ENCODE measurements at regions not wholly inside any gene's neighbourhood (a gene's known extent, or its start where the extent isn't known, plus 50 kb on each side); places are given as distances from the start of the nearest gene placed in this dataset.

GRCh38 chr5:8581047-8581446 lies 712.1 kb downstream of the MTRR start:
- no TSS peak for BruUV-seq (replicated peaks)
- Mint-ChIP-seq H3K4me3 (ENCODE audit: low read depth, unreplicated experiment) (no peak overlapping the region), H3K36me3 (ENCODE audit: insufficient read depth, unreplicated experiment) (no peaks in the 10 kb centered on the region), H3K4me1 (ENCODE audit: low read depth, unreplicated experiment) (no peaks in the 10 kb centered on the region), H3K27ac (ENCODE audit: unreplicated experiment) (no peak overlapping the region), H3K9me3 (ENCODE audit: low read depth, unreplicated experiment) (peaks cover 11% of the 10 kb centered on the region), H3K27me3 (ENCODE audit: unreplicated experiment) (no peaks in the 10 kb centered on the region)
- TF ChIP-seq, protein P1, sequence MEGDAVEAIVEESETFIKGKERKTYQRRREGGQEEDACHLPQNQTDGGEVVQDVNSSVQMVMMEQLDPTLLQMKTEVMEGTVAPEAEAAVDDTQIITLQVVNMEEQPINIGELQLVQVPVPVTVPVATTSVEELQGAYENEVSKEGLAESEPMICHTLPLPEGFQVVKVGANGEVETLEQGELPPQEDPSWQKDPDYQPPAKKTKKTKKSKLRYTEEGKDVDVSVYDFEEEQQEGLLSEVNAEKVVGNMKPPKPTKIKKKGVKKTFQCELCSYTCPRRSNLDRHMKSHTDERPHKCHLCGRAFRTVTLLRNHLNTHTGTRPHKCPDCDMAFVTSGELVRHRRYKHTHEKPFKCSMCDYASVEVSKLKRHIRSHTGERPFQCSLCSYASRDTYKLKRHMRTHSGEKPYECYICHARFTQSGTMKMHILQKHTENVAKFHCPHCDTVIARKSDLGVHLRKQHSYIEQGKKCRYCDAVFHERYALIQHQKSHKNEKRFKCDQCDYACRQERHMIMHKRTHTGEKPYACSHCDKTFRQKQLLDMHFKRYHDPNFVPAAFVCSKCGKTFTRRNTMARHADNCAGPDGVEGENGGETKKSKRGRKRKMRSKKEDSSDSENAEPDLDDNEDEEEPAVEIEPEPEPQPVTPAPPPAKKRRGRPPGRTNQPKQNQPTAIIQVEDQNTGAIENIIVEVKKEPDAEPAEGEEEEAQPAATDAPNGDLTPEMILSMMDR (IDR thresholded peaks at IDR 0.05; ENCODE audit: unreplicated experiment): no peak
- intact Hi-C loops (cut with micrococcal nuclease; ENCODE audit: unreplicated experiment): no loop called here
- CTCF ChIA-PET: no interaction called here
- no peak for DNase-seq

GRCh38 chr5:8585230-8586018 lies 716.5 kb downstream of the MTRR start:
- H3K27me3 Mint-ChIP-seq (ENCODE audit: unreplicated experiment): no peaks in the 10 kb centered on the region
- BruUV-seq (replicated peaks): no TSS peak
- no peaks in the 10 kb centered on the region for H3K4me1 Mint-ChIP-seq (ENCODE audit: low read depth, unreplicated experiment)
- TF ChIP-seq, protein P1 (IDR thresholded peaks at IDR 0.05; ENCODE audit: unreplicated experiment): no peak
- H3K36me3 Mint-ChIP-seq (ENCODE audit: insufficient read depth, unreplicated experiment): no peaks in the 10 kb centered on the region
- H3K4me3 Mint-ChIP-seq (ENCODE audit: low read depth, unreplicated experiment): no peak overlapping the region
- intact Hi-C loops (cut with micrococcal nuclease; ENCODE audit: unreplicated experiment): no loop called here
- peaks cover 8% of the 10 kb centered on the region for H3K9me3 Mint-ChIP-seq (ENCODE audit: low read depth, unreplicated experiment)
- no peak for DNase-seq
- no peak overlapping the region for H3K27ac Mint-ChIP-seq (ENCODE audit: unreplicated experiment)
- CTCF ChIA-PET: no interaction called here

- DNase-seq: no peak
- H3K4me3 Mint-ChIP-seq (ENCODE audit: low read depth, unreplicated experiment): no peak overlapping the region
- no peaks in the 10 kb centered on the region for H3K36me3 Mint-ChIP-seq (ENCODE audit: insufficient read depth, unreplicated experiment)
- H3K27ac Mint-ChIP-seq (ENCODE audit: unreplicated experiment): no peak overlapping the region
- no peaks in the 10 kb centered on the region for H3K4me1 Mint-ChIP-seq (ENCODE audit: low read depth, unreplicated experiment)
- TF ChIP-seq, protein P1 (IDR thresholded peaks at IDR 0.05; ENCODE audit: unreplicated experiment): no peak
- no peaks in the 10 kb centered on the region for H3K9me3 Mint-ChIP-seq (ENCODE audit: low read depth, unreplicated experiment)
- no peaks in the 10 kb centered on the region for H3K27me3 Mint-ChIP-seq (ENCODE audit: unreplicated experiment)
- no TSS peak for BruUV-seq (replicated peaks)
- intact Hi-C loops (cut with micrococcal nuclease; ENCODE audit: unreplicated experiment): no loop called here
- CTCF ChIA-PET: no interaction called here
These were observed 722.0 kb downstream of the MTRR start for GRCh38 chr5:8590959-8591358.

- Mint-ChIP-seq H3K4me3 (ENCODE audit: low read depth, unreplicated experiment) (no peak overlapping the region), H3K27me3 (ENCODE audit: unreplicated experiment) (no peaks in the 10 kb centered on the region), H3K4me1 (ENCODE audit: low read depth, unreplicated experiment) (no peaks in the 10 kb centered on the region), H3K9me3 (ENCODE audit: low read depth, unreplicated experiment) (peaks cover 5% of the 10 kb centered on the region), H3K27ac (ENCODE audit: unreplicated experiment) (no peak overlapping the region), H3K36me3 (ENCODE audit: insufficient read depth, unreplicated experiment) (no peaks in the 10 kb centered on the region)
- BruUV-seq (replicated peaks): no TSS peak
- no peak for DNase-seq
- intact Hi-C loops (cut with micrococcal nuclease; ENCODE audit: unreplicated experiment): no loop called here
- TF ChIP-seq, protein P1 (IDR thresholded peaks at IDR 0.05; ENCODE audit: unreplicated experiment): no peak
- CTCF ChIA-PET: no interaction called here
These were observed 729.4 kb downstream of the MTRR start for GRCh38 chr5:8598356-8598755.
